Gastrocnemius medialis (tissue), 4 donors: ENCODE measurements at regions not wholly inside any gene's neighbourhood (a gene's known extent, or its start where the extent isn't known, plus 50 kb on each side); places are given as distances from the start of the nearest gene placed in this dataset.

Source experiments
- CTCF ChIP-seq, 5 experiments: fragments of 450-650 bp in 3 of 5; fragments of 200-600 bp in 2 of 5; sonication (generic) in 2 of 5; IDR thresholded peaks in 4 of 5; conservative IDR thresholded peaks in 1 of 5; 1 replicate in 4 of 5; 2 replicates in 1 of 5; pipeline ENCODE4 v1.5.1; 2016 to 2019; ENCODE audit warnings: antibody characterized with exemption in 5 of 5, mild to moderate bottlenecking in 3 of 5, moderate library complexity in 3 of 5
- POLR2A ChIP-seq, 2 donors: fragments of 450-650 bp; IDR thresholded peaks; one replicate each; pipeline ENCODE4 v1.6.1; 2017; ENCODE audit warnings: antibody characterized with exemption in 2 of 2, mild to moderate bottlenecking in 2 of 2, moderate library complexity in 2 of 2

- TF ChIP-seq CTCF (IDR thresholded peaks at IDR 0.05 in 4 of 5, conservative IDR thresholded peaks at IDR 0.05 in 1 of 5): no peak
- no peak for TF ChIP-seq POLR2A (IDR thresholded peaks at IDR 0.05)
Measured at GRCh38 chr3:147304756-147305155, 101.6 kb downstream of the ZIC4 start.
